Sigmoid colon (tissue), 6 donors: ENCODE measurements at regions not wholly inside any gene's neighbourhood (a gene's known extent, or its start where the extent isn't known, plus 50 kb on each side); places are given as distances from the start of the nearest gene placed in this dataset.

Experiments
- DNase-seq: peaks from one replicate; pipeline ENCODE4 v3.0.0-alpha.2; 2019
- H3K27ac ChIP-seq, 4 donors: fragments of 200-600 bp; sonication (generic); one replicate each; pipeline ENCODE4 v1.5.1; 2016 to 2019; ENCODE audit warnings: mild to moderate bottlenecking in 1 of 4
- H3K27me3 ChIP-seq, 3 donors: fragments of 200-600 bp; sonication (generic); one replicate each; pipeline ENCODE4 v1.5.1; 2019; ENCODE audit warnings: mild to moderate bottlenecking in 1 of 3
- H3K36me3 ChIP-seq, 4 donors: fragments of 200-600 bp; sonication (generic); one replicate each; pipeline ENCODE4 v1.5.1; 2016 to 2019
- H3K4me1 ChIP-seq, 4 donors: fragments of 200-600 bp; sonication (generic); one replicate each; pipeline ENCODE4 v1.5.1; 2017 to 2019
- H3K4me3 ChIP-seq, 4 donors: fragments of 200-600 bp; sonication (generic); one replicate each; pipeline ENCODE4 v1.5.1; 2017 to 2019; ENCODE audit warnings: mild to moderate bottlenecking in 2 of 4, moderate library complexity in 1 of 4
- H3K9me3 ChIP-seq, 4 donors: fragments of 200-600 bp in 3 of 4; sonication (generic) in 3 of 4; one replicate each; pipeline versions ENCODE4 v1.5.1 to v1.6.1; 2013 to 2019
- CTCF ChIP-seq, 4 experiments: fragments of 450-650 bp in 3 of 4; fragments of 200-600 bp in 1 of 4; IDR thresholded peaks; one replicate each; pipeline ENCODE4 v1.5.1; 2016 to 2019; ENCODE audit warnings: antibody characterized with exemption in 4 of 4, mild to moderate bottlenecking in 3 of 4, moderate library complexity in 2 of 4
- EP300 ChIP-seq, 4 donors: sonication (generic); formaldehyde crosslinking; IDR thresholded peaks; one replicate each; pipeline ENCODE4 v1.6.1; 2017; ENCODE audit warnings: antibody characterized with exemption in 4 of 4
- POLR2A ChIP-seq, 2 donors: fragments of 450-650 bp; IDR thresholded peaks; one replicate each; pipeline ENCODE4 v1.6.1; 2016; ENCODE audit warnings: antibody characterized with exemption in 2 of 2, mild to moderate bottlenecking in 2 of 2, moderate library complexity in 2 of 2
- POLR2AphosphoS5 ChIP-seq, 4 donors: sonication (generic); formaldehyde crosslinking; IDR thresholded peaks; one replicate each; pipeline ENCODE4 v1.6.1; 2017; ENCODE audit warnings: antibody characterized with exemption in 4 of 4
- WGBS, 2 donors: extraction: QIAGEN DNeasy Blood & Tissue Kit; methylation state at CpG; one replicate each; pipeline ENCODE4 v1.1.7; 2013; 5-methylcytosine and 5-hydroxymethylcytosine counted together
- intact Hi-C: fragments of 100-400 bp; cut with DNase I; formaldehyde crosslinking; loops from one replicate; pipeline ENCODE4 v1.15.1; 2023
- donor health status: healthy with polysubstance abuse.
- donor health status: healthy.

DNA sequence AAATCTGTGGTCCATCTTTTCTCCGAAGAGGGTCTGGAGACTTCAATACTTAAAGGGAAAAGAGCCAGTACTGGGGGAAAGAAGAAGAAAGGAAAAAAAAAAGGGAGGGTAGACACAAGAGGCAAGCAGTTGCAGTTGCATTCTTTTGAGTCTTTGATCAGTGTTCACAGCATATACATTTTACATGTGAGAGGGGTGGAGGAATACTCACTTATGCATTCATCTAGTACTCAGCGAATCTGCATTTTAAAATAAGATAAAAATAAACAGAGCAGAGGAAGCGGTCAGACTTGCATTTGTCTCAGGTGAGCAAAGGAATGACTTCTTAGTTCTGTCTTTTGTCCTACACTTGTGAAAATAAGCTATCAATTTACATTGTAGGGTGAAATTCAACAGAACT, 275.6 kb downstream of the SLC7A11 start:
- H3K4me3 ChIP-seq: no peak overlapping the region
- DNase-seq: no peak
- intact Hi-C loops: no loop called here
- peaks cover 0 to 4% (median 1%) of the 10 kb centered on the region in 4 donors for H3K4me1 ChIP-seq
- no peaks in the 10 kb centered on the region for H3K27me3 ChIP-seq
- no peak overlapping the region for H3K27ac ChIP-seq
- no peaks in the 10 kb centered on the region for H3K9me3 ChIP-seq
- no peak for TF ChIP-seq POLR2A (IDR thresholded peaks at IDR 0.05)
- 82% methylated on average over 3 of the region's 3 CpGs for WGBS, 2 donors
- no peaks in the 10 kb centered on the region for H3K36me3 ChIP-seq

DNA sequence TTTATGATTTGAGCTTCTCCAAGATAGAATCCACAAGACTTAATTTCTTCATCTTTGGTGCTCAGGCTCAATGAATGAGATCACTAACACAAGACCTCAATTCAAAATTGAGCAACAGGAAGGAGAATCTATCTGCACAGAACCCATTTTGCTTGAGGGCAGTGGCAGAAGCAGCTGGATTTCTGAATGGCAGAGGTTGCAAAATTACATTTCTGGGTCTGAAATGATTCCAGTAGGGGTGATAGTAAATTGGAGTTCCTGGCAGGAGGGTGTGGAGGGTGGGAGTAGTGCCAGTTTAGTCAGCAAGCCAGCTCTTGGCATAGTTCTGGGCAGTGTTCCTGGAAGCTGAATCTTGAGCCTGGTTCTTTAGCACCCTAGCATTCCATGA, 281.1 kb downstream of the SLC7A11 start:
- Histone ChIP-seq H3K4me3 (no peak overlapping the region), H3K36me3 (no peaks in the 10 kb centered on the region), H3K9me3 (no peaks in the 10 kb centered on the region), H3K27me3 (no peaks in the 10 kb centered on the region), H3K4me1 (peaks cover 0 to 15% (median 8%) of the 10 kb centered on the region in 4 donors), H3K27ac (no peak overlapping the region)
- no peak for DNase-seq
- TF ChIP-seq POLR2A (IDR thresholded peaks at IDR 0.05) (no peak), POLR2AphosphoS5 (IDR thresholded peaks at IDR 0.05) (no peak), CTCF (IDR thresholded peaks at IDR 0.05) (no peak)
- intact Hi-C loops: no loop called here

DNA sequence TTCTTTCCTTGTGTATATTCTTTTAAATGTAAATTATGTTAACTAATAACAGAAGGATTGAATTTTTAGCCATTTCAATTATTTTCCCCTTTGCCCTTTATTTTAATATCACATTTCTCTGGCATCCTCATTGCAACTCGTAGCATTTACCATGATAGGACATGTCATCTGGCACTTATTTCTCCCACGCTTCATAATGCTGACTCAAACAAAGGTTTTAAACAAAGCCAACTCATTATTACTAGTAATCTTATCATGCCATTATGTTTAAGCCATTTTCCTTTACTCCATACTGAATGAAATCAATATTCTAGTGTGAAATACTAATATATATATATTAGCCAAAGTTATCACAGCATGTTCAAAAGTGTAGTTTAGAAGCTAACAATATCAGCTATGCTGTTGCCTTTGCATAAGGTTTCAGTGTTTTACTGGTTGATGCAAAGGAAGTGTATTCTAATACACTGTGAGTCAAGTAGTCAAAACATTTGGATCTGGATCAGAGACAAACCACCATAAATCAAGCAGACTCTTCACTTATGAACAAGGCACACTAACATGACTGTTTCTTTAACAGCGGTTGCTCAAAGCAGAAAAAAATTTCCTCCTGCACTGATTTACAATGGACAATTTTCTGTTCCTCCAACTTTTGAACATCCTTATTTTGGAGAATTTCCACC, 281.6 kb downstream of the SLC7A11 start:
- Histone ChIP-seq H3K4me3 (no peak overlapping the region), H3K27me3 (no peaks in the 10 kb centered on the region), H3K36me3 (no peaks in the 10 kb centered on the region), H3K27ac (no peak overlapping the region), H3K9me3 (no peaks in the 10 kb centered on the region), H3K4me1 (peaks cover 0 to 15% (median 8%) of the 10 kb centered on the region in 4 donors)
- TF ChIP-seq CTCF (IDR thresholded peaks at IDR 0.05) (no peak), POLR2AphosphoS5 (IDR thresholded peaks at IDR 0.05) (no peak), POLR2A (IDR thresholded peaks at IDR 0.05) (no peak), EP300 (IDR thresholded peaks at IDR 0.05) (no peak)
- intact Hi-C loops: no loop called here
- 68 to 77% methylated on average over 3 of the region's 3 CpGs for WGBS, 2 donors
- no peak for DNase-seq

GRCh38 chr4:137957806-137958205, 284.3 kb downstream of the SLC7A11 start:
- 73 to 83% methylated on average over 3 of the region's 3 CpGs for WGBS, 2 donors
- H3K4me1 ChIP-seq: peaks cover 0 to 15% (median 8%) of the 10 kb centered on the region in 4 donors

GRCh38 chr4:137956256-137956655, 285.9 kb downstream of the SLC7A11 start:
- intact Hi-C loops: no loop called here
- WGBS, 2 donors: 95 to 97% methylated on average over 2 of the region's 2 CpGs
- Histone ChIP-seq H3K27me3 (no peaks in the 10 kb centered on the region), H3K4me3 (no peak overlapping the region), H3K27ac (no peak overlapping the region), H3K9me3 (no peaks in the 10 kb centered on the region), H3K4me1 (peaks cover 0 to 9% (median 6%) of the 10 kb centered on the region in 4 donors), H3K36me3 (no peaks in the 10 kb centered on the region)
- DNase-seq: no peak
- no peak for TF ChIP-seq POLR2AphosphoS5 (IDR thresholded peaks at IDR 0.05)
- no peak for TF ChIP-seq EP300 (IDR thresholded peaks at IDR 0.05)
- no peak for TF ChIP-seq POLR2A (IDR thresholded peaks at IDR 0.05)
- no peak for TF ChIP-seq CTCF (IDR thresholded peaks at IDR 0.05)

More at GRCh38 chr4:137957806-137958205, 284.3 kb downstream of the SLC7A11 start:
- TF ChIP-seq CTCF (IDR thresholded peaks at IDR 0.05) (no peak), EP300 (IDR thresholded peaks at IDR 0.05) (no peak), POLR2AphosphoS5 (IDR thresholded peaks at IDR 0.05) (no peak), POLR2A (IDR thresholded peaks at IDR 0.05) (no peak)
- Histone ChIP-seq H3K9me3 (no peaks in the 10 kb centered on the region), H3K4me3 (no peak overlapping the region), H3K36me3 (no peaks in the 10 kb centered on the region), H3K27me3 (no peaks in the 10 kb centered on the region), H3K27ac (no peak overlapping the region)
- no peak for DNase-seq
- intact Hi-C loops: no loop called here
